IPS-18a (cell line): ENCODE measurements at regions not wholly inside any gene's neighbourhood (a gene's known extent, or its start where the extent isn't known, plus 50 kb on each side); places are given as distances from the start of the nearest gene placed in this dataset.
"Not testable (repeated sequence)": the region's sequence is repeated elsewhere in the genome, so short reads cannot be mapped to it uniquely, and the experiment has no call there.

ENCODE experiments used
- H3K27ac ChIP-seq: one replicate; pipeline ENCODE4 v1.5.1; 2013; ENCODE audit warnings: low read length
- H3K27me3 ChIP-seq: one replicate; pipeline ENCODE4 v1.6.1; 2013; ENCODE audit warnings: mild to moderate bottlenecking, low read length; ENCODE audit not compliant: control insufficient read depth, insufficient read depth
- H3K36me3 ChIP-seq: one replicate; pipeline ENCODE4 v1.6.1; 2013; ENCODE audit warnings: low read depth, low read length; ENCODE audit not compliant: control insufficient read depth
- H3K4me1 ChIP-seq: one replicate; pipeline ENCODE4 v1.6.1; 2013; ENCODE audit warnings: low read depth, low read length; ENCODE audit not compliant: control insufficient read depth
- H3K4me3 ChIP-seq: one replicate; pipeline ENCODE4 v1.5.1; 2013; ENCODE audit warnings: low read length
- H3K9ac ChIP-seq: one replicate; pipeline ENCODE4 v1.6.1; 2013; ENCODE audit warnings: mild to moderate bottlenecking, low read length, moderate library complexity
- H3K9me3 ChIP-seq: one replicate; pipeline ENCODE4 v1.6.1; 2013; ENCODE audit warnings: low read depth, low read length; ENCODE audit not compliant: control insufficient read depth

DNA sequence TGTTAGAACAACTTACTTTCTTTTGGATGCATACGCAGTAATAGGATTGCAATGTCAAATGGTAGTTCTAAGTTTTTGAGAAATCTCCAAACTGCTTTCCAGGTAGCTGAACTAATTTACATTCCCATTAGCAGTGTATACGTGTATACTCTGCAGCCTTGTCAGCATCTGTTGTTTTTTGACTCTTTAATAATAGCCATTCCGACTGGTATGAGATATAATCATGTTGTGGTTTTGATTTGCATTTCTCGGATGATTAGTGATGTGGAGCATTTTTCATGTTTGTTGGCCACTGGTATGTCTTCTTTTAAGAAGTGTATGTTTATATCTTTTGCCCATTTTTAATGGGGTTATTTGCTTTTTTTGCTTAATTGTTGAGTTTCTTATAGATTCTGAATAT is 76.9 kb upstream of the HNRNPA1L2 start:
- not testable (repeated sequence) for H3K9ac ChIP-seq, H3K4me3 ChIP-seq, H3K27me3 ChIP-seq, H3K4me1 ChIP-seq, H3K9me3 ChIP-seq, H3K36me3 ChIP-seq, H3K27ac ChIP-seq

DNA sequence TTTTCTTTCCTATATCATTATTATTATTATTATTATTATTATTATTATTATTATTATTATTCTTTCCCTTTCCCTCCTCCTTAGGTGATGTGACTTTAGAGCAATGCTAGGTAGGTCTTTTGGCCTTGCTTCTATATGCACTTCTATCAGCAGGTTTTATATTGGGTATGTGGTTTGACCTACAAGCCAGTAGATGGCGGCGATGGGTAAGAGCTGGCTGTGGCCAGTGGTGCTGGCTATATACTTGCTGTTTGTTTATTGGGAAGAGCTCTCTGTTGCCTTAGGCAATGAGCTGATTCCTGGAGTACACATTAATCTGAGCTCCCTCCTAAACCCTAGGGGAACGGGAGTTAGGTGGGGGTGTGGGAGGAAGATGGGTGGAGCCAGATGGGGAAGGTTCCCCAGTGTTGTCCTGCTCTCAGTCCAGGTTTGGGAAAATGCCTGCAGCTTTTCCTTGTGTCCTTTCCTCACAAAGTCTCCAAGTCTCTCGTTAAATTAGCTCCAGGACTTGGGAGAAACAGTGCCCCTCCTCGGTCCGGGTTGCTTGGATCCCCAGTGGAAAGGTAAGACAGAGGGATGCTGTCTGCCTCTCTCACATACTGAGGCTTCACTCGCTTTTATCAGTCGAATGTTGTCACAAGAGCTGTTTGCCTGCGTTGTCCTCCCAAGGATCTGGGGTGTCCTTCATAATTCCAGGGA is 72.2 kb upstream of the HNRNPA1L2 start:
- H3K9me3 ChIP-seq, H3K9ac ChIP-seq, H3K27me3 ChIP-seq, H3K27ac ChIP-seq, H3K4me1 ChIP-seq, H3K36me3 ChIP-seq: not testable (repeated sequence)
- peak overlapping the region; percentile 27 for H3K4me3 ChIP-seq

DNA sequence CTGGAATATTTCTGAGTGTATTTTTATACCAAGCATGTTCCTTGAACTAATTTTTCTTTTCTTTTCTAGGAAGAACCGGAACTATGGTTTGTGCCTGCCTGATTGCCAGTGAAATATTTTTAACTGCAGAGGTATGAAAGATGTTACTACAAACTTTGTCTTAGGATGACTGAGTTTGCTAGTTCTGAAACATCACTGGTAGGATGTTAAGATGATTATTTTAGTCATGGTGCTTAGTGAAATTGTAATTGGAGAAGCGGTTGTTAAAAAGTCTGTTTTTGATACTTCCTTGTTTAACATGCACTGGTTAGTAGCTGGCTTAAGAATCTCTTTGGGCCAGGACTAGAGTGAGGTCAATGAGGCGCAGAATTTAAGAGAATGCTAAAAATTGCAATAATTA is 71.1 kb upstream of the HNRNPA1L2 start:
- H3K9ac ChIP-seq, H3K27me3 ChIP-seq, H3K27ac ChIP-seq, H3K36me3 ChIP-seq, H3K4me1 ChIP-seq, H3K9me3 ChIP-seq, H3K4me3 ChIP-seq: not testable (repeated sequence)

DNA sequence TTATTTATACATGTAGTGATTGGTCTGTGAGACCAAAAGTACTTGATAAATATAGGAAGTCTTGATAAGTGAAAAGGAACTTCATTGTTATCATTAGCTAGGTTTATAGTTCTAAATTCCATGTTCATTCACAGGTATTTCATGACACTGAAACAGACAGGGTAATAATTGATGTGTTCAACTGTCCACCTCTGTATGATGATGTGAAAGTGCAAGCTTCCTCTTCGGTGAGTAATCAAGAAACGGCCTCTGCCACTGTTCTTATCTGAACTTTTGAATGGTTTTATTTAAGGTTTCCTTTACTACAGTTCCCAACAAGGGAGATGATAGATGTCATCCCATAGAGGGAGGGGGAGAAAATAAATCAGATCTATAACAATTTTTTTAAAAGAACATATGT is 59.3 kb upstream of the HNRNPA1L2 start:
- H3K9me3 ChIP-seq, H3K4me1 ChIP-seq, H3K9ac ChIP-seq, H3K4me3 ChIP-seq, H3K27ac ChIP-seq, H3K36me3 ChIP-seq, H3K27me3 ChIP-seq: not testable (repeated sequence)
